Adrenal gland (tissue), 9 donors: ENCODE measurements at regions not wholly inside any gene's neighbourhood (a gene's known extent, or its start where the extent isn't known, plus 50 kb on each side); places are given as distances from the start of the nearest gene placed in this dataset.
A peak's percentile ranks its signal among the peaks of the same experiment; 100 is the strongest.

Source experiments
- DNase-seq, 7 donors: peaks; one replicate each; pipeline ENCODE4 v3.0.0-alpha.2; 2019 to 2020
- H3K27ac ChIP-seq, 5 donors: fragments of 200-600 bp; sonication (generic) in 4 of 5; 1 replicate in 3 of 5; 2 replicates in 2 of 5; pipeline versions ENCODE4 v1.5.1 to v1.8.0; 2016 to 2020; ENCODE audit warnings: mild to moderate bottlenecking in 1 of 5
- H3K27me3 ChIP-seq: fragments of 200-600 bp; 2 replicates; pipeline ENCODE4 v1.8.0; 2021
- H3K36me3 ChIP-seq, 2 donors: fragments of 200-600 bp; replicated peaks in 1 of 2; 1 replicate in 1 of 2; 2 replicates in 1 of 2; pipeline versions ENCODE4 v1.5.1 to v1.8.0; 2018 to 2022
- H3K4me1 ChIP-seq, 2 donors: fragments of 200-600 bp; replicated peaks in 1 of 2; 1 replicate in 1 of 2; 2 replicates in 1 of 2; pipeline versions ENCODE4 v1.5.1 to v1.8.0; 2018 to 2021
- H3K4me3 ChIP-seq, 4 donors: fragments of 200-600 bp; sonication (generic) in 3 of 4; one replicate each; pipeline ENCODE4 v1.5.1; 2016 to 2018
- H3K9me3 ChIP-seq, 3 donors: fragments of 200-600 bp; sonication (generic) in 1 of 3; replicated peaks in 1 of 3; 1 replicate in 2 of 3; 2 replicates in 1 of 3; pipeline versions ENCODE4 v1.5.1 to v1.8.0; 2016 to 2021
- POLR2A ChIP-seq, 2 donors: fragments of 450-650 bp; IDR thresholded peaks; one replicate each; pipeline ENCODE4 v1.6.1; 2017; ENCODE audit warnings: antibody characterized with exemption in 2 of 2, mild to moderate bottlenecking in 2 of 2, moderate library complexity in 1 of 2
- WGBS, 4 donors: extraction: QIAGEN DNeasy Blood & Tissue Kit in 2 of 4; methylation state at CpG; one replicate each; pipeline versions ENCODE4 v1.1.5 to v1.1.7; 2013 to 2017; 5-methylcytosine and 5-hydroxymethylcytosine counted together
- intact Hi-C, 2 donors: fragments of 100-400 bp; cut with DNase I; formaldehyde crosslinking; loops; one replicate each; pipeline versions ENCODE4 v1.14.1 to v1.15.0; 2022 to 2023
- TF ChIP-seq, protein P1 (sequence below), 6 experiments: fragments of 450-650 bp in 4 of 6; fragments of 200-600 bp in 2 of 6; sonication (generic) in 1 of 6; IDR thresholded peaks; 1 replicate in 5 of 6; 2 replicates in 1 of 6; pipeline versions ENCODE4 v1.5.1 to v1.8.0; 2016 to 2021; ENCODE audit warnings: antibody characterized with exemption in 6 of 6, mild to moderate bottlenecking in 2 of 6, moderate library complexity in 1 of 6
- donor health status: healthy with polysubstance abuse.
- donor health status: Bipolar disorder and iron deficiency.
- donor health status: DM: yes; HTN: yes; CAD: no.
- donor health status: DM: no; HTN: no; CAD: no.
- donor health status: DM: no; HTN: no; CAD: no.

DNA sequence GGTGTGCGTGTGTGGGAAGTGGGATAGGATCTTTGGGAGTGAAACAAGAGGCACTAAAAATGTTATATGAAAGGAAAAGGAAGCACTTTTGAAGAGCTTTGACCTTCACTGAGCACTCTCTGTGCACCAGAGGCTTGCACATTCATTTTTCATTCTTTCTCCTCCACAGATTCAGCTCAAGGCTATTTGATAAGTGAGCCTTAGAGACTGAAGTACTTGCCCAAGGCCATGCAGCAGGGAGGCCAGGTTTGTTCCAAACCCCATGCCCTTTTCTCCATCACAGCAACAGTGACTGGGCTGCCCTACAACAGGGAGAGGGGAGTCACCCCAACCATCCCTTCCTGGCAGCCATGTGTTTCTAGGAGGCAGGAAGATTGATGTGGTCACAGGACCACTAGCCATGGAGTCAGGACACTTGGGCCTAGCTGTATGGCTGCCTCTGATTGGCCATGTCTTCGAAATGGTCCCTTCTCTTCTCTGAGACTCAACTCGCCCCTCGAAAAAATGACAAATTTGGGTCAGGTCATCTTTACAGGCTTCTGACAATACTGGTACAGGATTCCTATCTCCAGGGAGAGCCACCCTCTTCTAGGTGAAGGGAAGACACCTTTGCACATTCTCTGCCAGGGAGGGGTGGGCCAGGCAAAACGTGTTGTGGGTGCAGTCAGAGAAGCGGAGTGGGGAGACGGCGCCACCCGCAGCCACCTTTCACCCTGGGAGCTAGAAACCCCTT lies 123.5 kb upstream of the MYCN start:
- intact Hi-C loops: no loop called here

DNA sequence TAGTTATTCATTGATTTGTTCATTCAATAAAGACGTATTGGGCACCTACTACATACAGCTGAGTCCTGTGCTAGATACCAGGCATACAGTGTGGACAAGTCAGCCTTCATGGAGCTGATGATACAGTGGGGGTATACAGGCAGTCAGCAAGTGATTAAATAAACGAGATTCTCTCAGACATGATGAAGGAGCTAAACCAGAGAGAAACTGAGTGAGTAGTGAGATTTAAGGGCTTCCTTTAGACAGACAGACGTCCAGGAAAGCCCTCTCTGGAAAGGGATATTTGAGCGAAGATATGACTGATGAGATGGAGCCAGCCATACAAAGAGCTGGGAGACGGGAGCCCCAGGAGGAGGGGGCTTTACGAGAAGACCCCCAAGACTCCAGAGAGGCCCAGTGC lies 122.6 kb upstream of the MYCN start:
- no peaks in the 10 kb centered on the region for H3K36me3 ChIP-seq
- H3K4me3 ChIP-seq: no peak overlapping the region
- intact Hi-C loops: no loop called here
- no peak for DNase-seq
- no peak overlapping the region for H3K27ac ChIP-seq
- no peaks in the 10 kb centered on the region for H3K27me3 ChIP-seq
- H3K4me1 ChIP-seq: no peaks in the 10 kb centered on the region
- WGBS, 4 donors: 54 to 62% (median 59%) methylated on average over 6 of the region's 6 CpGs
- H3K9me3 ChIP-seq: no peaks in the 10 kb centered on the region
- TF ChIP-seq POLR2A (IDR thresholded peaks at IDR 0.05): no peak
- TF ChIP-seq, protein P1, sequence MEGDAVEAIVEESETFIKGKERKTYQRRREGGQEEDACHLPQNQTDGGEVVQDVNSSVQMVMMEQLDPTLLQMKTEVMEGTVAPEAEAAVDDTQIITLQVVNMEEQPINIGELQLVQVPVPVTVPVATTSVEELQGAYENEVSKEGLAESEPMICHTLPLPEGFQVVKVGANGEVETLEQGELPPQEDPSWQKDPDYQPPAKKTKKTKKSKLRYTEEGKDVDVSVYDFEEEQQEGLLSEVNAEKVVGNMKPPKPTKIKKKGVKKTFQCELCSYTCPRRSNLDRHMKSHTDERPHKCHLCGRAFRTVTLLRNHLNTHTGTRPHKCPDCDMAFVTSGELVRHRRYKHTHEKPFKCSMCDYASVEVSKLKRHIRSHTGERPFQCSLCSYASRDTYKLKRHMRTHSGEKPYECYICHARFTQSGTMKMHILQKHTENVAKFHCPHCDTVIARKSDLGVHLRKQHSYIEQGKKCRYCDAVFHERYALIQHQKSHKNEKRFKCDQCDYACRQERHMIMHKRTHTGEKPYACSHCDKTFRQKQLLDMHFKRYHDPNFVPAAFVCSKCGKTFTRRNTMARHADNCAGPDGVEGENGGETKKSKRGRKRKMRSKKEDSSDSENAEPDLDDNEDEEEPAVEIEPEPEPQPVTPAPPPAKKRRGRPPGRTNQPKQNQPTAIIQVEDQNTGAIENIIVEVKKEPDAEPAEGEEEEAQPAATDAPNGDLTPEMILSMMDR (IDR thresholded peaks at IDR 0.05): no peak

More for the DNA sequence above, 123.5 kb upstream of the MYCN start:
- H3K4me3 ChIP-seq: no peak overlapping the region
- no peak overlapping the region for H3K27ac ChIP-seq
- no peaks in the 10 kb centered on the region for H3K4me1 ChIP-seq
- DNase-seq: peak in 1 of 7 donors; percentile 17
- TF ChIP-seq POLR2A (IDR thresholded peaks at IDR 0.05): no peak
- H3K36me3 ChIP-seq: no peaks in the 10 kb centered on the region
- 72 to 85% (median 82%) methylated on average over 8 to 9 of the region's 9 CpGs for WGBS, 4 donors
- H3K27me3 ChIP-seq: no peaks in the 10 kb centered on the region
- no peaks in the 10 kb centered on the region for H3K9me3 ChIP-seq

DNA sequence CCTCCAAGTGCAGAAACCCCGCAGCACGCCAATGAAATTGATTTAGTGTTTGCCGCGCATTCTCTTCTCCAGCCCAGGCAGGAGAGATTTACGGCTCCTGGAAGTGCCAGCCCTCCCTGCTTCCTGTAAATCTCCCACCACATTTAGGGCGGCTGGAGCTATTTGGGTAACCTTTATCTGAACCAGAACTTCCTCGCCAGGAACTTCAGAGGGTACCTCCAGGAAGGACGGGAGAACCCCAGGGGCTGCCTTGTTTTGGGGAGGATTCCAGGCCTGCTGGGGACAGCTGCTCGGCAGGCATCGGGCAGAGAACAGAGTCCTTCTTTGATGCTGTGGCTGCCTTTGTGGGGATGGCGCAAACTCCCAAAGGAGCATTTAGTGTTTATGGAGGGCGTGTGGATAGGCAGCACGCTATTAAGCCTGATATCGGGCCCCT lies 122.0 kb upstream of the MYCN start:
- intact Hi-C loops: no loop called here
- TF ChIP-seq, protein P1 (IDR thresholded peaks at IDR 0.05): no peak
- TF ChIP-seq POLR2A (IDR thresholded peaks at IDR 0.05): no peak
- Histone ChIP-seq H3K4me3 (no peak overlapping the region), H3K4me1 (no peaks in the 10 kb centered on the region), H3K9me3 (no peaks in the 10 kb centered on the region), H3K36me3 (no peaks in the 10 kb centered on the region), H3K27ac (no peak overlapping the region), H3K27me3 (no peaks in the 10 kb centered on the region)
- no peak for DNase-seq
- WGBS, 4 donors: 54 to 64% (median 62%) methylated on average over 12 to 14 of the region's 14 CpGs

DNA sequence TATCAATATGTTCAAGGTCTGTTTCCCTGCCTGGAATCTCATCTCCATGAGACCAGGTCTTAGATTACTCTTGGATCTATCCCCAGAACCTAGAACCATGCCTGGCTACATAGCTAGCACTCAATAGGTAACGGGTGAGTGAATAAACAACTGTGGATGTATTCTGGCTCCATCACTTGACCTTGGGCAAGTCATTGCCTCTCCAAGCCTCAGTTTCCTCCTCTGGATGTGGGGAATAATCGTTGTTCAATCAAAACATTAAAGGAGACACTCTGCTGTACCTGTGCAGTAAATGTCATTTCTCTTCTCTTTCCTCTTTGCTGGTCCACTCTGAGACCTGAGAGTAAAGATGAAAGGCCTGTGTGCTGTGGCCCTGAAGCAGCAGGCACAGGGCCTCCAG lies 121.5 kb upstream of the MYCN start:
- TF ChIP-seq POLR2A (IDR thresholded peaks at IDR 0.05): no peak
- TF ChIP-seq, protein P1 (IDR thresholded peaks at IDR 0.05): no peak
- Histone ChIP-seq H3K4me3 (no peak overlapping the region), H3K27me3 (no peaks in the 10 kb centered on the region), H3K9me3 (no peaks in the 10 kb centered on the region), H3K4me1 (no peaks in the 10 kb centered on the region), H3K36me3 (no peaks in the 10 kb centered on the region), H3K27ac (no peak overlapping the region)
- intact Hi-C loops: no loop called here
- 90 to 93% (median 92%) methylated on average over 2 of the region's 2 CpGs for WGBS, 4 donors
- DNase-seq: no peak
